CD14-positive monocyte (primary cell): ENCODE measurements at regions not wholly inside any gene's neighbourhood (a gene's known extent, or its start where the extent isn't known, plus 50 kb on each side); places are given as distances from the start of the nearest gene placed in this dataset.

Source experiments
- DNase-seq, 3 donors: peaks; one replicate each; pipeline ENCODE4 v3.0.0-alpha.2; 2011 to 2022
- H2AFZ ChIP-seq: 2 replicates; pipeline ENCODE4 v1.6.0; 2012; ENCODE audit warnings: mild to moderate bottlenecking, low read depth, low read length, inconsistent platforms; ENCODE audit not compliant: insufficient read depth, poor library complexity, severe bottlenecking
- H3K27ac ChIP-seq, 2 donors: 1 replicate in 1 of 2; 2 replicates in 1 of 2; pipeline ENCODE4 v1.5.1; 2012 to 2013; ENCODE audit warnings: low read length in 2 of 2, control low read depth in 1 of 2, inconsistent platforms in 1 of 2, low read depth in 1 of 2, mild to moderate bottlenecking in 1 of 2
- H3K27me3 ChIP-seq, 2 donors: one replicate each; pipeline versions ENCODE4 v1.6.0 to v1.6.1; 2011 to 2013; ENCODE audit warnings: low read length in 2 of 2; ENCODE audit not compliant: control insufficient read depth in 2 of 2, insufficient read depth in 2 of 2
- H3K36me3 ChIP-seq, 2 donors: replicated peaks in 1 of 2; 1 replicate in 1 of 2; 2 replicates in 1 of 2; pipeline versions ENCODE4 v1.5.1 to v1.6.1; 2012 to 2013; ENCODE audit warnings: low read length in 2 of 2, control low read depth in 1 of 2, inconsistent platforms in 1 of 2, mild to moderate bottlenecking in 1 of 2; ENCODE audit not compliant: insufficient read depth in 2 of 2, control insufficient read depth in 1 of 2
- H3K4me1 ChIP-seq, 2 donors: 1 replicate in 1 of 2; 2 replicates in 1 of 2; pipeline versions ENCODE4 v1.5.1 to v1.6.1; 2012 to 2013; ENCODE audit warnings: low read length in 2 of 2, control low read depth in 1 of 2, inconsistent platforms in 1 of 2, mild to moderate bottlenecking in 1 of 2, moderate library complexity in 1 of 2; ENCODE audit not compliant: insufficient read depth in 2 of 2, control insufficient read depth in 1 of 2
- H3K4me2 ChIP-seq: replicated peaks from 2 replicates; pipeline ENCODE3; 2012; ENCODE audit warnings: low read length, moderate library complexity, mild to moderate bottlenecking; ENCODE audit not compliant: poor library complexity, severe bottlenecking; ENCODE audit errors: extremely low read depth
- H3K4me3 ChIP-seq, 3 experiments: fragments of 200-600 bp in 1 of 3; sonication (generic) in 1 of 3; replicated peaks in 1 of 3; 1 replicate in 2 of 3; 2 replicates in 1 of 3; pipeline ENCODE4 v1.5.1; 2011 to 2013; ENCODE audit warnings: low read length in 3 of 3, mild to moderate bottlenecking in 3 of 3, control low read depth in 2 of 3, low read depth in 2 of 3, inconsistent platforms in 1 of 3, moderate library complexity in 1 of 3
- H3K79me2 ChIP-seq: 2 replicates; pipeline ENCODE4 v1.6.0; 2012; ENCODE audit warnings: mild to moderate bottlenecking, control low read depth, inconsistent platforms, low read length, moderate library complexity; ENCODE audit not compliant: insufficient read depth
- H3K9ac ChIP-seq: 2 replicates; pipeline ENCODE4 v1.6.0; 2017; ENCODE audit warnings: low read length, mild to moderate bottlenecking; ENCODE audit not compliant: insufficient read depth, poor library complexity, severe bottlenecking
- H3K9me3 ChIP-seq, 2 donors: replicated peaks in 1 of 2; 1 replicate in 1 of 2; 2 replicates in 1 of 2; pipeline versions ENCODE4 v1.5.1 to v1.6.1; 2012 to 2013; ENCODE audit warnings: low read length in 2 of 2, control low read depth in 1 of 2; ENCODE audit not compliant: control insufficient read depth in 1 of 2, insufficient read depth in 1 of 2
- H4K20me1 ChIP-seq: 2 replicates; pipeline ENCODE4 v1.6.0; 2012; ENCODE audit warnings: mild to moderate bottlenecking, low read length, control low read depth, moderate library complexity; ENCODE audit not compliant: insufficient read depth
- H3K27ac Mint-ChIP-seq, 7 donors: one replicate each; pipeline ENCODE4 v1.8.0; 2020; ENCODE audit warnings: mild to moderate bottlenecking in 7 of 7, mixed read lengths in 7 of 7, moderate library complexity in 6 of 7, inconsistent platforms in 2 of 7
- H3K27me3 Mint-ChIP-seq, 3 donors: one replicate each; pipeline ENCODE4 v1.8.0; 2021 to 2022; ENCODE audit warnings: low read depth in 3 of 3, mild to moderate bottlenecking in 3 of 3, mixed read lengths in 3 of 3, moderate library complexity in 3 of 3, inconsistent platforms in 1 of 3
- H3K36me3 Mint-ChIP-seq, 2 donors: one replicate each; pipeline ENCODE4 v1.8.0; 2020; ENCODE audit warnings: mixed read lengths in 2 of 2, inconsistent platforms in 1 of 2, mild to moderate bottlenecking in 1 of 2
- H3K4me1 Mint-ChIP-seq: one replicate; pipeline ENCODE4 v1.8.0; 2020; ENCODE audit warnings: mild to moderate bottlenecking, mixed read lengths
- H3K4me3 Mint-ChIP-seq, 2 donors: one replicate each; pipeline ENCODE4 v1.8.0; 2020; ENCODE audit warnings: mild to moderate bottlenecking in 2 of 2, mixed read lengths in 2 of 2, moderate library complexity in 1 of 2
- H3K9me3 Mint-ChIP-seq, 7 donors: one replicate each; pipeline ENCODE4 v1.8.0; 2020 to 2022; ENCODE audit warnings: mixed read lengths in 7 of 7, mild to moderate bottlenecking in 6 of 7, moderate library complexity in 6 of 7, inconsistent platforms in 2 of 7
- WGBS: methylation state at CpG from one replicate; pipeline ENCODE4 v1.1.5; 2013; ENCODE audit warnings: missing lambda C conversion rate; ENCODE audit not compliant: insufficient coverage; 5-methylcytosine and 5-hydroxymethylcytosine counted together
- intact Hi-C, 2 donors: fragments of 100-400 bp; cut with micrococcal nuclease; formaldehyde crosslinking; loops; one replicate each; pipeline versions ENCODE4 v1.15.0 to v1.15.1; 2023
- TF ChIP-seq, protein P1 (sequence below): fragments of 200-600 bp; IDR thresholded peaks from one replicate; pipeline ENCODE4 v1.8.0; 2022; ENCODE audit warnings: antibody characterized with exemption, mild to moderate bottlenecking

DNA sequence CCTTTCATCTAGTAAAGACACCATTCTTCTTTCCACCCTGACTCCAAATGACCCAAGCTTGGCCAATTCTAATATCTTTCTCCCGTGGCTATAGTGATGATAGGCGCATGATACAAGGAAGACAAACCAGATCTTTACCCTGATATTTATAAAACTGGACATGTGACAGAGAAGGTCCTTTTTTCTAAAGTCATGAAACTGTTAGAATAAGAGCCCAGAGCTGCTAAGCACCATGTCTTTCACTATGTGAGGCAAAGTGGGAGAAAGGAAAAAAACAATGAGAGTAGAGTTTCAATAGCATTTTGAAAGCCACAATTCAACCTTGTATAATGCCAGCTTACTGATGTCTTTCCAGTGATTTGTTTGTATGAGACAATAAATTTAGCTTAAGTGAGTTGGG, 212.4 kb downstream of the RASSF9 start:
- Histone ChIP-seq H3K4me2 (no peak overlapping the region), H3K4me3 (no peak overlapping the region), H3K9me3 (no peaks in the 10 kb centered on the region), H3K27me3 (no peaks in the 10 kb centered on the region), H3K79me2 (no peaks in the 10 kb centered on the region), H2AFZ (no peak overlapping the region), H3K4me1 (no peaks in the 10 kb centered on the region), H3K27ac (no peak overlapping the region), H3K36me3 (no peaks in the 10 kb centered on the region), H4K20me1 (no peaks in the 10 kb centered on the region), H3K9ac (no peak overlapping the region)
- no peaks in the 10 kb centered on the region for H3K36me3 Mint-ChIP-seq
- intact Hi-C loops: no loop called here
- peaks cover 0 to 2% (median 0%) of the 10 kb centered on the region in 7 donors for H3K9me3 Mint-ChIP-seq
- no CpG with 5 or more reads among the region's 2 CpGs for WGBS
- H3K27me3 Mint-ChIP-seq: peaks cover 0 to 2% (median 0%) of the 10 kb centered on the region in 3 donors
- H3K4me1 Mint-ChIP-seq: peaks cover 4% of the 10 kb centered on the region
- H3K4me3 Mint-ChIP-seq: no peak overlapping the region
- no peak for DNase-seq
- TF ChIP-seq, protein P1, sequence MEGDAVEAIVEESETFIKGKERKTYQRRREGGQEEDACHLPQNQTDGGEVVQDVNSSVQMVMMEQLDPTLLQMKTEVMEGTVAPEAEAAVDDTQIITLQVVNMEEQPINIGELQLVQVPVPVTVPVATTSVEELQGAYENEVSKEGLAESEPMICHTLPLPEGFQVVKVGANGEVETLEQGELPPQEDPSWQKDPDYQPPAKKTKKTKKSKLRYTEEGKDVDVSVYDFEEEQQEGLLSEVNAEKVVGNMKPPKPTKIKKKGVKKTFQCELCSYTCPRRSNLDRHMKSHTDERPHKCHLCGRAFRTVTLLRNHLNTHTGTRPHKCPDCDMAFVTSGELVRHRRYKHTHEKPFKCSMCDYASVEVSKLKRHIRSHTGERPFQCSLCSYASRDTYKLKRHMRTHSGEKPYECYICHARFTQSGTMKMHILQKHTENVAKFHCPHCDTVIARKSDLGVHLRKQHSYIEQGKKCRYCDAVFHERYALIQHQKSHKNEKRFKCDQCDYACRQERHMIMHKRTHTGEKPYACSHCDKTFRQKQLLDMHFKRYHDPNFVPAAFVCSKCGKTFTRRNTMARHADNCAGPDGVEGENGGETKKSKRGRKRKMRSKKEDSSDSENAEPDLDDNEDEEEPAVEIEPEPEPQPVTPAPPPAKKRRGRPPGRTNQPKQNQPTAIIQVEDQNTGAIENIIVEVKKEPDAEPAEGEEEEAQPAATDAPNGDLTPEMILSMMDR: no peak
- H3K27ac Mint-ChIP-seq: no peak overlapping the region

DNA sequence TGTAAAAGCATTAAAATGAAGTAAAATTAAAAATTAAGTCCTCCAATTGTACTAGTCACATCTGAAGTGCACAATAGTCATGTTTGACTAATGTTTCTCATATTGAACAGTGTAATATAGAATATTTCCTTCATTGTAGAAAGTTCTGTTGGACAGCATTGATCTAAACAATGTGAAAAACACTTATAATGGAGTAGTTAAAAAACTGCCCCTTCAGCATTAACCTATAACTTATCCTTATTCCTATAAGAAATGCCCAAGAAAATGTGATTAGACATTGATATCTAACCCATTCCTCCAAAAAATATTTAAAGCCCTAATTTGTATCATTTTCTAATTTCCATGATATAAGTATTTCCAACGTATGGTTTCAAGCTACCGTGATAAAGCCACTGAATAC, 210.7 kb downstream of the RASSF9 start:
- TF ChIP-seq, protein P1: no peak
- Histone ChIP-seq H3K4me2 (no peak overlapping the region), H3K27me3 (no peaks in the 10 kb centered on the region), H3K4me3 (no peak overlapping the region), H3K9me3 (no peaks in the 10 kb centered on the region), H3K4me1 (no peaks in the 10 kb centered on the region), H3K9ac (no peak overlapping the region), H4K20me1 (no peaks in the 10 kb centered on the region), H2AFZ (no peak overlapping the region), H3K27ac (no peak overlapping the region), H3K36me3 (no peaks in the 10 kb centered on the region), H3K79me2 (no peaks in the 10 kb centered on the region)
- intact Hi-C loops: no loop called here
- no peak for DNase-seq
- WGBS: 100% methylated on average over 1 of the region's 2 CpGs
- Mint-ChIP-seq H3K27ac (no peak overlapping the region), H3K9me3 (peaks cover 0 to 2% (median 0%) of the 10 kb centered on the region in 7 donors), H3K36me3 (no peaks in the 10 kb centered on the region), H3K27me3 (no peaks in the 10 kb centered on the region), H3K4me3 (no peak overlapping the region), H3K4me1 (peaks cover 4% of the 10 kb centered on the region)
